ENCODE measurements at regions not wholly inside any gene's neighbourhood (a gene's known extent, or its start where the extent isn't known, plus 50 kb on each side); places are given as distances from the start of the nearest gene placed in this dataset.

- TF ChIP-seq ZNF462 (CRISPR knock-in tag; IDR thresholded peaks at IDR 0.05) (no peak), REST (IDR thresholded peaks at IDR 0.05; ENCODE audit: unreplicated experiment) (no peak)
These were observed 239.2 kb upstream of the SOX9 start (continued) for GRCh38 chr17:71881581-71881980.

DNA sequence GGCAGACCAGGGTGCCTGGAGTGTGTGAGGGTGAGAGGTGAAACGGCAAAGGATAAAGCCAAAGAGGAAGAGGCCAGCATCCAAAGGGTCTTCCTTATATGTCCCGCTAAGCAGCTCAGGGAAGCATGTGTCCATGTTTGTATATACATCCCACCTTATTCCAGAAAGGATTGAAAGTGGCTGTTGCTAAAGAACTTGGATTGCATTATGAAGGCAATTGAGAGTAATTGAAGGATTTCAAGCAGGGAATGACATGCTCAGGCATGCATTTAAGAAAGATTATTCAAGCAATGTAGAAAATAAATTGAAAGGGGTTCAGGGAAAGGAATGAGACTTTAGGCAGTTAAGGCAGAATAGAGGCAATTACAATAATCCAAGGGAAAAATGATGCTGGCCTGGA, 237.6 kb upstream of the SOX9 start:
- peaks cover 1% of the 10 kb centered on the region for H3K27me3 Mint-ChIP-seq (ENCODE audit: insufficient read depth, low read depth, poor library complexity)
- H3K4me2 ChIP-seq = no peak overlapping the region
- ATAC-seq = no peak
- no peak overlapping the region for H3K4me3 ChIP-seq
- no peak for DNase-seq (ENCODE audit: low spot score)
- H3F3A ChIP-seq (replicated peaks; ENCODE audit: low read depth) = no peaks in the 10 kb centered on the region
- no peaks in the 10 kb centered on the region for H3K27me3 ChIP-seq (ENCODE audit: insufficient read depth)
- no peaks in the 10 kb centered on the region for H3K36me3 ChIP-seq (ENCODE audit: insufficient read depth)
- no peaks in the 10 kb centered on the region for H3K4me1 ChIP-seq (ENCODE audit: insufficient read depth)
- no peaks in the 10 kb centered on the region for H3K79me2 ChIP-seq (replicated peaks; ENCODE audit: insufficient read depth)
- no peak overlapping the region for H2AFZ ChIP-seq
- H3K36me3 Mint-ChIP-seq (ENCODE audit: low read depth) = no peaks in the 10 kb centered on the region
- no peak overlapping the region for H3K27ac Mint-ChIP-seq
- no peak overlapping the region for H3K27ac ChIP-seq (ENCODE audit: low read depth)
- no peaks in the 10 kb centered on the region for H3K9me3 Mint-ChIP-seq
- no peak overlapping the region for H3K4me3 Mint-ChIP-seq
- H3K4me1 Mint-ChIP-seq = no peaks in the 10 kb centered on the region
- H3K9me2 ChIP-seq (ENCODE audit: insufficient read depth) = peaks cover 8% of the 10 kb centered on the region
- no peaks in the 10 kb centered on the region for H4K20me1 ChIP-seq (replicated peaks; ENCODE audit: insufficient read depth)
- no peak for TF ChIP-seq ETS1 (IDR thresholded peaks at IDR 0.05)
- no peak for TF ChIP-seq POLR2AphosphoS5 (IDR thresholded peaks at IDR 0.05; ENCODE audit: low read depth)
- TF ChIP-seq EZH2 (IDR thresholded peaks at IDR 0.05; ENCODE audit: low read depth, unreplicated experiment) = no peak
- no peak for TF ChIP-seq ZNF114 (CRISPR knock-in tag; IDR thresholded peaks at IDR 0.05)
- TF ChIP-seq EZH2phosphoT487 (IDR thresholded peaks at IDR 0.05; ENCODE audit: unreplicated experiment) = no peak
- no peak for TF ChIP-seq ZNF331 (CRISPR knock-in tag; IDR thresholded peaks at IDR 0.05; ENCODE audit: low read depth)
- TF ChIP-seq CTCF (conservative IDR thresholded peaks at IDR 0.05; ENCODE audit: low read depth in 2 of 2) = no peak
- TF ChIP-seq REST (IDR thresholded peaks at IDR 0.05; ENCODE audit: unreplicated experiment) = no peak

All from GM23338 (cell line).